ENCODE measurements at regions not wholly inside any gene's neighbourhood (a gene's known extent, or its start where the extent isn't known, plus 50 kb on each side); places are given as distances from the start of the nearest gene placed in this dataset.

GRCh38 chr12:126171937-126172559 lies 1106.8 kb downstream of the AACS start:
- no peak for TF ChIP-seq CTCF (IDR thresholded peaks at IDR 0.05; ENCODE audit: low read depth, low read length, missing control alignments)
- no peak for DNase-seq (ENCODE audit: extremely low read depth, low read depth)
- no peak overlapping the region for H3K4me3 ChIP-seq (replicated peaks; ENCODE audit: low read depth, low read length)

- TF ChIP-seq CTCF (IDR thresholded peaks at IDR 0.05; ENCODE audit: low read depth, low read length, missing control alignments), result no peak
- DNase-seq (ENCODE audit: extremely low read depth, low read depth), result no peak
Observed at GRCh38 chr12:126182619-126183236, 1117.5 kb downstream of the AACS start.

GRCh38 chr12:126185025-126185424 lies 1119.8 kb downstream of the AACS start:
- no peak for DNase-seq (ENCODE audit: extremely low read depth, low read depth)
- TF ChIP-seq CTCF (IDR thresholded peaks at IDR 0.05; ENCODE audit: low read depth, low read length, missing control alignments), result no peak
- H3K4me3 ChIP-seq (replicated peaks; ENCODE audit: low read depth, low read length), result no peak overlapping the region

More at GRCh38 chr12:126182619-126183236, 1117.5 kb downstream of the AACS start:
- no peak overlapping the region for H3K4me3 ChIP-seq (replicated peaks; ENCODE audit: low read depth, low read length)

- DNase-seq (ENCODE audit: extremely low read depth, low read depth), result no peak
- TF ChIP-seq CTCF (IDR thresholded peaks at IDR 0.05; ENCODE audit: low read depth, low read length, missing control alignments), result no peak
- H3K4me3 ChIP-seq (replicated peaks; ENCODE audit: low read depth, low read length), result no peak overlapping the region
Observed at GRCh38 chr12:126189856-126190255, 1124.6 kb downstream of the AACS start.

- H3K4me3 ChIP-seq (replicated peaks; ENCODE audit: low read depth, low read length), result no peak overlapping the region
- no peak for DNase-seq (ENCODE audit: extremely low read depth, low read depth)
- no peak for TF ChIP-seq CTCF (IDR thresholded peaks at IDR 0.05; ENCODE audit: low read depth, low read length, missing control alignments)
Observed at GRCh38 chr12:126191031-126191891, 1126.0 kb downstream of the AACS start.

GRCh38 chr12:126191949-126192348 lies 1126.7 kb downstream of the AACS start:
- no peak overlapping the region for H3K4me3 ChIP-seq (replicated peaks; ENCODE audit: low read depth, low read length)
- TF ChIP-seq CTCF (IDR thresholded peaks at IDR 0.05; ENCODE audit: low read depth, low read length, missing control alignments), result no peak
- no peak for DNase-seq (ENCODE audit: extremely low read depth, low read depth)
